Gastrocnemius medialis (tissue), 4 donors: ENCODE measurements at regions not wholly inside any gene's neighbourhood (a gene's known extent, or its start where the extent isn't known, plus 50 kb on each side); places are given as distances from the start of the nearest gene placed in this dataset.

Experiments
- POLR2A ChIP-seq, 2 donors: fragments of 450-650 bp; IDR thresholded peaks; one replicate each; pipeline ENCODE4 v1.6.1; 2017; ENCODE audit warnings: antibody characterized with exemption in 2 of 2, mild to moderate bottlenecking in 2 of 2, moderate library complexity in 2 of 2
- TF ChIP-seq, protein P1 (sequence below), 5 experiments: fragments of 450-650 bp in 3 of 5; fragments of 200-600 bp in 2 of 5; sonication (generic) in 2 of 5; IDR thresholded peaks in 4 of 5; conservative IDR thresholded peaks in 1 of 5; 1 replicate in 4 of 5; 2 replicates in 1 of 5; pipeline ENCODE4 v1.5.1; 2016 to 2019; ENCODE audit warnings: antibody characterized with exemption in 5 of 5, mild to moderate bottlenecking in 3 of 5, moderate library complexity in 3 of 5

DNA sequence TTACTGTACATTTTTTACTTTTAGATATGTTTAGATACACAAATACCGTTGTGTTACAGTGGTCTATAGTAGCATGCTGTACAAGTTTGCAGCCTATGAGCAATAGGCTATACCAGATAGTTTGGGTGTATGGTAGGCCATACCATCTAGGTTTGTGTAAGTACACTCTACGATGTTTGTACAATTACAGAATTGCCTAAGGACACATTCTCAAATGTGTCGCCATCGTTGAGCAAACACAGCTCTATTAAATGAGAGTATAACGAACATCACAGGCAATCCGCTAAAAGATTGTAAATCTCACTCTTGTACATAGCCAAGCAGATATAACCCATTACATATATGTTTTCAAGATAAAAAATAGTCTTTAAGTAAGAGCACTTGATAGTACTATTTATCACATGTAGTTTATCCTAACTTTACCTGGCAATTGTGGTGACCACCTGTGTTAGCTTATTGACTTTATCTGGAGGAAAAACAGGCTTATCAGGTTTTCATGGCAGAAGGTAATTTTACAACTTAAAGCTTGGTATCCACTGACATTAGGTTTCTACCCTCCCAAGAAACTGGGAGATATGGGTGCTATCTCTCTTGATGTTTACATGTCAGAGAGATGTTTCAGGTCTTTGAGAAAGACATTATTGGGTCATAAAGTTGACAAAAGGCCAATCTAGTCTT, 898.7 kb downstream of the NSUN3 start:
- TF ChIP-seq, protein P1, sequence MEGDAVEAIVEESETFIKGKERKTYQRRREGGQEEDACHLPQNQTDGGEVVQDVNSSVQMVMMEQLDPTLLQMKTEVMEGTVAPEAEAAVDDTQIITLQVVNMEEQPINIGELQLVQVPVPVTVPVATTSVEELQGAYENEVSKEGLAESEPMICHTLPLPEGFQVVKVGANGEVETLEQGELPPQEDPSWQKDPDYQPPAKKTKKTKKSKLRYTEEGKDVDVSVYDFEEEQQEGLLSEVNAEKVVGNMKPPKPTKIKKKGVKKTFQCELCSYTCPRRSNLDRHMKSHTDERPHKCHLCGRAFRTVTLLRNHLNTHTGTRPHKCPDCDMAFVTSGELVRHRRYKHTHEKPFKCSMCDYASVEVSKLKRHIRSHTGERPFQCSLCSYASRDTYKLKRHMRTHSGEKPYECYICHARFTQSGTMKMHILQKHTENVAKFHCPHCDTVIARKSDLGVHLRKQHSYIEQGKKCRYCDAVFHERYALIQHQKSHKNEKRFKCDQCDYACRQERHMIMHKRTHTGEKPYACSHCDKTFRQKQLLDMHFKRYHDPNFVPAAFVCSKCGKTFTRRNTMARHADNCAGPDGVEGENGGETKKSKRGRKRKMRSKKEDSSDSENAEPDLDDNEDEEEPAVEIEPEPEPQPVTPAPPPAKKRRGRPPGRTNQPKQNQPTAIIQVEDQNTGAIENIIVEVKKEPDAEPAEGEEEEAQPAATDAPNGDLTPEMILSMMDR (IDR thresholded peaks at IDR 0.05 in 4 of 5, conservative IDR thresholded peaks at IDR 0.05 in 1 of 5), result no peak
- TF ChIP-seq POLR2A (IDR thresholded peaks at IDR 0.05), result no peak
